ENCODE measurements at regions not wholly inside any gene's neighbourhood (a gene's known extent, or its start where the extent isn't known, plus 50 kb on each side); places are given as distances from the start of the nearest gene placed in this dataset.

DNA sequence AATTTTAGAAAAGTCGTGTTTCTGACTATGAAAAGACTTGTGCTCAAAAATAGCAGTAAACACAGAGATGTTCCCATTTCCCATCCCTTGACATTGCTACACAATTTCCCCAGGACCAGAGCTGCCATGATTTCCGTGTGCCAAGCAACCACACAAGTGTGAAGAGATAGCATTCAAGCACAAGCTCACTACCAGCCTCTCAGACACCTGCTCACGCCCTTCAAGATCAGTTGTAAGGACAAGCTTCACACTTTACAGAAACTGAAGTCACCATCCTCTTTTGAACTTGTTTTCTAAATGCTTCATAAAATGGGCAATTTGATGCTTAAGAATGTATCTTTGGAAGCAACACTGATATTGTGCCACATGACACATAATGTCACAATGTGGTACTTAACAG lies 333.1 kb downstream of the CAAP1 start:
- Histone ChIP-seq H3K27me3 (replicated peaks in 2 of 5; ENCODE audit: control insufficient read depth in 4 of 5, insufficient read depth in 5 of 5, low read length in 4 of 5) (no peaks in the 10 kb centered on the region), H3K4me1 (ENCODE audit: control extremely low read depth in 1 of 4, control insufficient read depth in 4 of 4, insufficient read depth in 4 of 4, low read length in 3 of 4) (no peaks in the 10 kb centered on the region), H3K9me3 (ENCODE audit: control extremely low read depth in 1 of 5, control insufficient read depth in 4 of 5, insufficient read depth in 2 of 5, low read depth in 1 of 5, low read length in 4 of 5) (no peaks in the 10 kb centered on the region), H3K27ac (ENCODE audit: insufficient read depth in 1 of 2, low read depth in 1 of 2, low read length in 2 of 2, poor library complexity in 1 of 2, severe bottlenecking in 2 of 2) (no peak overlapping the region), H3K36me3 (ENCODE audit: control insufficient read depth in 4 of 4, insufficient read depth in 4 of 4, low read length in 3 of 4) (no peaks in the 10 kb centered on the region), H3K4me3 (ENCODE audit: control insufficient read depth in 1 of 7, extremely low read depth in 1 of 7, insufficient read depth in 4 of 7, low read depth in 2 of 7, low read length in 6 of 7) (no peak overlapping the region)
- ChIA-PET CTCF (no interaction called here), POLR2A (no interaction called here)
- DNase-seq: no peak
- 92% methylated on average over 3 of the region's 3 CpGs for WGBS (ENCODE audit: insufficient coverage)

DNA sequence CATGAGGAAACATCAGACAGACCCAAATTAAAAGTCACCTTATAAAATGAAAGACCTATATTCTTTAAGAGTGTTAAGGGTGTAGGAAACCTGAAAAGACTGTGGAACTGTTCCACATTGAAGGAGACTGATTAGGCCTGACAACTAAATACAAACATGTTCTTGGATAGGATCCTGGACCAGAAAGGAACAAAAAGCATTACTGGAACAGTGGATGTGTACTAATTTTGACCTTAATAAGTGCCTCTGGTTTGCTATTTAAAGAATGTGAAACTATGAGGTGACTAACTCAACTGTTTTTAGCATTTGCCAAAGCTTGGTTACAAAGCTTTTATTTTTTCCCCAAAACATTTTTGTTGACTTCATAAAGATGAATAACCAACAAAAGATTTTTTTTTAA lies 340.6 kb downstream of the CAAP1 start:
- Histone ChIP-seq H3K27me3 (replicated peaks in 2 of 5; ENCODE audit: control insufficient read depth in 4 of 5, insufficient read depth in 5 of 5, low read length in 4 of 5) (no peaks in the 10 kb centered on the region), H3K4me1 (ENCODE audit: control extremely low read depth in 1 of 4, control insufficient read depth in 4 of 4, insufficient read depth in 4 of 4, low read length in 3 of 4) (no peaks in the 10 kb centered on the region), H3K4me3 (ENCODE audit: control insufficient read depth in 1 of 7, extremely low read depth in 1 of 7, insufficient read depth in 4 of 7, low read depth in 2 of 7, low read length in 6 of 7) (no peak overlapping the region), H3K9me3 (ENCODE audit: control extremely low read depth in 1 of 5, control insufficient read depth in 4 of 5, insufficient read depth in 2 of 5, low read depth in 1 of 5, low read length in 4 of 5) (no peaks in the 10 kb centered on the region), H3K36me3 (ENCODE audit: control insufficient read depth in 4 of 4, insufficient read depth in 4 of 4, low read length in 3 of 4) (no peaks in the 10 kb centered on the region), H3K27ac (ENCODE audit: insufficient read depth in 1 of 2, low read depth in 1 of 2, low read length in 2 of 2, poor library complexity in 1 of 2, severe bottlenecking in 2 of 2) (no peak overlapping the region)
- ChIA-PET CTCF (no interaction called here), POLR2A (no interaction called here)
- DNase-seq: no peak

DNA sequence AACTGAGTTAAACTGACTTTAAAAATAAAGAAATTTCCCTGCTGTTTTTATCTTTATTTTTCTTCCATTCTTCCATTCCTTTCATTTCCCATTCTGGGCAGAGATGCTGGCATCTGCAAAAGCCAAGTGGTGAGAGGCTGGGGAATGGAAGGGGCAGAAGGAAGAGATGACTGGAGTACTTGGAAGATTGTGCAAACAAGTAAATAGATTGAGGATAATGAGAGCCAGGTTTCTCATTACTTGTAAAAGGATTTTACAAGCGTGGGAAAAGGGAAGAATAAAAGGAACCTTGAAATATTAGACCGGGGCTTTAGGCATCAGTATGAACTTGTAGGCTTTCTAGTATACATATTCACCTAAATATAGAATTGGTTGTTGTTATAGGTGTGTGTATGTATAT lies 341.2 kb downstream of the CAAP1 start:
- Histone ChIP-seq H3K36me3 (ENCODE audit: control insufficient read depth in 4 of 4, insufficient read depth in 4 of 4, low read length in 3 of 4) (no peaks in the 10 kb centered on the region), H3K27ac (ENCODE audit: insufficient read depth in 1 of 2, low read depth in 1 of 2, low read length in 2 of 2, poor library complexity in 1 of 2, severe bottlenecking in 2 of 2) (no peak overlapping the region), H3K27me3 (replicated peaks in 2 of 5; ENCODE audit: control insufficient read depth in 4 of 5, insufficient read depth in 5 of 5, low read length in 4 of 5) (no peaks in the 10 kb centered on the region), H3K4me1 (ENCODE audit: control extremely low read depth in 1 of 4, control insufficient read depth in 4 of 4, insufficient read depth in 4 of 4, low read length in 3 of 4) (no peaks in the 10 kb centered on the region), H3K9me3 (ENCODE audit: control extremely low read depth in 1 of 5, control insufficient read depth in 4 of 5, insufficient read depth in 2 of 5, low read depth in 1 of 5, low read length in 4 of 5) (no peaks in the 10 kb centered on the region), H3K4me3 (ENCODE audit: control insufficient read depth in 1 of 7, extremely low read depth in 1 of 7, insufficient read depth in 4 of 7, low read depth in 2 of 7, low read length in 6 of 7) (no peak overlapping the region)
- ChIA-PET POLR2A (no interaction called here), CTCF (no interaction called here)
- DNase-seq: no peak
- no CpG with 5 or more reads among the region's 2 CpGs for WGBS (ENCODE audit: insufficient coverage)

DNA sequence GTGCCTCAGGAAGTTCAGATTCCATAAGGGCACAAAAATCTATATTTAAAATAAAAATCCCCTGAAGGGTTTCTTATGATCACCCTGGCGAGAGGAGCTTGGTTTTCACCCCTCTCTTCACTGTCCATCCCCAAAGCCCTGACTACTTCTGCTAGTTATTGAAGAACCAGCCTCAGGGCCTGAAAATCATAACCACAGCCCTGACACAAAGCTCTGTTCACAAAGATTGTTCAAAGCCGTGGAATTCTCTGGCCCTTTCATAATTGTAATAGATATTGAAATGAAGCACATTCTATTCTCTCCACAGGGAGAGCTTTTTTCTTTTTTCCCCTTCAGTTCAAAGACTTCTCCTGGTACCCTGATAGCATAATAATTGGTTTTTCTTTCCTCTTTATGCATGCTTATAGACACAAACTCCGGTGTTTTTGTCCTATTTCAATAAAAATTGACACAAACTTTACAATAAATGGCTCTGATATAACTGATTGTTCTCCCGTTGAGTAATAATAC lies 343.8 kb downstream of the CAAP1 start:
- no peak overlapping the region for H3K27ac ChIP-seq (ENCODE audit: insufficient read depth in 1 of 2, low read depth in 1 of 2, low read length in 2 of 2, poor library complexity in 1 of 2, severe bottlenecking in 2 of 2)
- POLR2A ChIA-PET: no interaction called here
- DNase-seq: no peak
- H3K27me3 ChIP-seq (replicated peaks in 2 of 5; ENCODE audit: control insufficient read depth in 4 of 5, insufficient read depth in 5 of 5, low read length in 4 of 5): no peaks in the 10 kb centered on the region
- WGBS (ENCODE audit: insufficient coverage): 88% methylated on average over 1 of the region's 4 CpGs
- no peaks in the 10 kb centered on the region for H3K9me3 ChIP-seq (ENCODE audit: control extremely low read depth in 1 of 5, control insufficient read depth in 4 of 5, insufficient read depth in 2 of 5, low read depth in 1 of 5, low read length in 4 of 5)
- no peaks in the 10 kb centered on the region for H3K36me3 ChIP-seq (ENCODE audit: control insufficient read depth in 4 of 4, insufficient read depth in 4 of 4, low read length in 3 of 4)
- H3K4me3 ChIP-seq (ENCODE audit: control insufficient read depth in 1 of 7, extremely low read depth in 1 of 7, insufficient read depth in 4 of 7, low read depth in 2 of 7, low read length in 6 of 7): no peak overlapping the region
- H3K4me1 ChIP-seq (ENCODE audit: control extremely low read depth in 1 of 4, control insufficient read depth in 4 of 4, insufficient read depth in 4 of 4, low read length in 3 of 4): no peaks in the 10 kb centered on the region
- CTCF ChIA-PET: no interaction called here

DNA sequence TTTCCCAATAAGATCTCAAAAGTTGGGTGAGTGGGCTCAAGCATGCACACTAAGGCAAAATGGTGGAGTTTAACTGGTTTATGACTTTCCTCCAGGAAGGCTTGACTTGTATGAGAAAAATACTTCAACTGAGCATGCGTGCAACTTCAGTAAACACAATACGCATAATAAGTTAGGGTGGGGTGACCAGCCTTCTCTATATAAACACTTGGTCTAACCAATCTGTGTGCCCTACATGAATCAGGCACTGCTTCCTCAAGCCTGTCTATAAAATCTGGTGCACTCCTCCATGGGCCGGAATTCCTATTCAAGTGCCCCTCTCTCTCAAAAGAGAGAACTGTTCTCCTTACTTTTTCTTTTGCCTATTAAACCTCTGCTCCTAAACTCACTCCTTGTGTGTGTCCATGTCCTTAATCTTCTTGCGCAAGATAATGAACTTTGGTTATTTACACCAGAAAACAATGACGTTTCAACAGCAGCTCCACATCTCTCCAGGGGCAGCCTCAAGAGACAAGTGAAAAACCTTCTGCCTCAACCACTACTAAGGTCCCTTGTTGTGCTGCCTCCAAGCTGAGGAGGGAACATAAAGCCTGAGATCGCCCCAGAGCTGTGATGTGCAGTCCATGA lies 352.6 kb downstream of the CAAP1 start:
- ChIA-PET CTCF (no interaction called here), POLR2A (no interaction called here)
- Histone ChIP-seq H3K4me3 (ENCODE audit: control insufficient read depth in 1 of 7, extremely low read depth in 1 of 7, insufficient read depth in 4 of 7, low read depth in 2 of 7, low read length in 6 of 7) (no peak overlapping the region), H3K27ac (ENCODE audit: insufficient read depth in 1 of 2, low read depth in 1 of 2, low read length in 2 of 2, poor library complexity in 1 of 2, severe bottlenecking in 2 of 2) (no peak overlapping the region), H3K9me3 (ENCODE audit: control extremely low read depth in 1 of 5, control insufficient read depth in 4 of 5, insufficient read depth in 2 of 5, low read depth in 1 of 5, low read length in 4 of 5) (no peaks in the 10 kb centered on the region), H3K4me1 (ENCODE audit: control extremely low read depth in 1 of 4, control insufficient read depth in 4 of 4, insufficient read depth in 4 of 4, low read length in 3 of 4) (no peaks in the 10 kb centered on the region), H3K36me3 (ENCODE audit: control insufficient read depth in 4 of 4, insufficient read depth in 4 of 4, low read length in 3 of 4) (no peaks in the 10 kb centered on the region), H3K27me3 (replicated peaks in 2 of 5; ENCODE audit: control insufficient read depth in 4 of 5, insufficient read depth in 5 of 5, low read length in 4 of 5) (no peaks in the 10 kb centered on the region)
- no peak for DNase-seq
- 93% methylated on average over 6 of the region's 6 CpGs for WGBS (ENCODE audit: insufficient coverage)

DNA sequence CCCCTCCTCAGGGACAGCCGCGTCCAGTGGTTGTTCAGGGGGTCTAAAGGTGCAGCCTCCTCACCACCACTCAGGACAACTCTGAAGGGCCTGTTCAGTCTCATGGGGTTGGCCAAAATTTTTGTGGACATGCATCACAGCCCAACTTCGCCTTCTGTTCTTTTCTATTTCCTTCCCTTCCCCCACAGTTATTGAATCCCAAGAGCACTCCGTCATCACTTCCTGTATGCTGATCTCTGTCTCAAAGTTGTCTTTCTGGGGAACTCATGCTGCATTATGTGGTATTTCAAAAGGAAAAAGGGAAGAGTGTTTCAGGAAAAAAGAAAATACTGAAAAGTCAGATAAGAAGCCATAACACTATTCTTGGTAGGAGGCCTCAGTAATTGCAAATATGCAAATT lies 355.4 kb downstream of the CAAP1 start:
- DNase-seq: no peak
- Histone ChIP-seq H3K36me3 (ENCODE audit: control insufficient read depth in 4 of 4, insufficient read depth in 4 of 4, low read length in 3 of 4) (no peaks in the 10 kb centered on the region), H3K27ac (ENCODE audit: insufficient read depth in 1 of 2, low read depth in 1 of 2, low read length in 2 of 2, poor library complexity in 1 of 2, severe bottlenecking in 2 of 2) (no peak overlapping the region), H3K4me1 (ENCODE audit: control extremely low read depth in 1 of 4, control insufficient read depth in 4 of 4, insufficient read depth in 4 of 4, low read length in 3 of 4) (no peaks in the 10 kb centered on the region), H3K4me3 (ENCODE audit: control insufficient read depth in 1 of 7, extremely low read depth in 1 of 7, insufficient read depth in 4 of 7, low read depth in 2 of 7, low read length in 6 of 7) (no peak overlapping the region), H3K9me3 (ENCODE audit: control extremely low read depth in 1 of 5, control insufficient read depth in 4 of 5, insufficient read depth in 2 of 5, low read depth in 1 of 5, low read length in 4 of 5) (no peaks in the 10 kb centered on the region), H3K27me3 (replicated peaks in 2 of 5; ENCODE audit: control insufficient read depth in 4 of 5, insufficient read depth in 5 of 5, low read length in 4 of 5) (no peaks in the 10 kb centered on the region)
- ChIA-PET CTCF (no interaction called here), POLR2A (no interaction called here)
- 72% methylated on average over 3 of the region's 4 CpGs for WGBS (ENCODE audit: insufficient coverage)

DNA sequence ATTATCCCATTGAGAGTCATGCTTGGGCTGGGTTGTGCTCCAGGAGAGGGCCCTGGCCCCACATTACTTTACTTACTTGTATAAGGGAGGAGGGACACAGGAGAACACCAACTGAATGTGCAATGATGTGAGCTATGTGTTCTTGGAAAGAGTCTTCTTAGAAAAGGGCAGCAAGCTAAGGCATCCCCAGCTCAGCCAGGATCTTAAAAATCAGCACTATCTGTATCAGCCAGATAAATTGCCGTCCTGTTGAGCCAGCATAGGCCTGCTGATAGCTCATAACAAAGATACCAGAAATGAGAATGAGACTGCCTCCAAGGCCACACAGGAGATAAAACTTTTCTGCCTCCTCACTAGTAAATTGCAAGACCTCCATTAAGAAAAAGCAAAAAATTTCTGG lies 357.5 kb downstream of the CAAP1 start:
- ChIA-PET POLR2A (no interaction called here), CTCF (no interaction called here)
- H3K9me3 ChIP-seq (ENCODE audit: control extremely low read depth in 1 of 5, control insufficient read depth in 4 of 5, insufficient read depth in 2 of 5, low read depth in 1 of 5, low read length in 4 of 5): no peaks in the 10 kb centered on the region
- no peak for DNase-seq
- WGBS (ENCODE audit: insufficient coverage): 88% methylated on average over 1 of the region's 1 CpG
- H3K4me1 ChIP-seq (ENCODE audit: control extremely low read depth in 1 of 4, control insufficient read depth in 4 of 4, insufficient read depth in 4 of 4, low read length in 3 of 4): no peaks in the 10 kb centered on the region
- H3K4me3 ChIP-seq (ENCODE audit: control insufficient read depth in 1 of 7, extremely low read depth in 1 of 7, insufficient read depth in 4 of 7, low read depth in 2 of 7, low read length in 6 of 7): no peak overlapping the region
- H3K27ac ChIP-seq (ENCODE audit: insufficient read depth in 1 of 2, low read depth in 1 of 2, low read length in 2 of 2, poor library complexity in 1 of 2, severe bottlenecking in 2 of 2): no peak overlapping the region
- no peaks in the 10 kb centered on the region for H3K27me3 ChIP-seq (replicated peaks in 2 of 5; ENCODE audit: control insufficient read depth in 4 of 5, insufficient read depth in 5 of 5, low read length in 4 of 5)
- no peaks in the 10 kb centered on the region for H3K36me3 ChIP-seq (ENCODE audit: control insufficient read depth in 4 of 4, insufficient read depth in 4 of 4, low read length in 3 of 4)

All from common myeloid progenitor, CD34-positive (primary cell).